NCI-H146 treated with DMSO at 0.1 percent for 48 hours (cell line): ENCODE measurements at regions not wholly inside any gene's neighbourhood (a gene's known extent, or its start where the extent isn't known, plus 50 kb on each side); places are given as distances from the start of the nearest gene placed in this dataset.

ENCODE experiments used
- DNase-seq: peaks from one replicate; lab custom pipeline; 2025; ENCODE audit not compliant: unreplicated experiment; lab: John Stamatoyannopoulos, UW

- no peak for DNase-seq
These were observed 307.2 kb upstream of the CAMK1G start for GRCh38 chr1:209276321-209276720.

- DNase-seq, result no peak
These were observed 305.9 kb upstream of the CAMK1G start for GRCh38 chr1:209277662-209278061.

GRCh38 chr1:209291715-209292114 is 291.8 kb upstream of the CAMK1G start:
- no peak for DNase-seq

GRCh38 chr1:209302779-209303568 is 280.5 kb upstream of the CAMK1G start:
- DNase-seq, result peak; percentile 50

- no peak for DNase-seq
These were observed 279.3 kb upstream of the CAMK1G start for GRCh38 chr1:209304166-209304565.

GRCh38 chr1:209305221-209305954 is 278.1 kb upstream of the CAMK1G start:
- DNase-seq, result no peak

- DNase-seq, result no peak
These were observed 275.7 kb upstream of the CAMK1G start for GRCh38 chr1:209307846-209308245.

- no peak for DNase-seq
These were observed 274.3 kb upstream of the CAMK1G start for GRCh38 chr1:209309198-209309597.

GRCh38 chr1:209311770-209312169 is 271.7 kb upstream of the CAMK1G start:
- no peak for DNase-seq

- DNase-seq, result no peak
These were observed 266.6 kb upstream of the CAMK1G start for GRCh38 chr1:209316929-209317328.

GRCh38 chr1:209318181-209319056 is 265.1 kb upstream of the CAMK1G start:
- DNase-seq, result no peak

- no peak for DNase-seq
These were observed 264.5 kb upstream of the CAMK1G start for GRCh38 chr1:209319057-209319432.

- no peak for DNase-seq
These were observed 264.0 kb upstream of the CAMK1G start for GRCh38 chr1:209319549-209319948.

GRCh38 chr1:209323743-209324142 is 259.8 kb upstream of the CAMK1G start:
- DNase-seq, result no peak

- DNase-seq, result no peak
These were observed 258.3 kb upstream of the CAMK1G start for GRCh38 chr1:209324901-209325871.

GRCh38 chr1:209326076-209326475 is 257.4 kb upstream of the CAMK1G start:
- no peak for DNase-seq

GRCh38 chr1:209326831-209327230 is 256.7 kb upstream of the CAMK1G start:
- DNase-seq, result no peak

GRCh38 chr1:209328196-209328595 is 255.3 kb upstream of the CAMK1G start:
- no peak for DNase-seq

- peak; percentile 6 for DNase-seq
These were observed 248.3 kb upstream of the CAMK1G start for GRCh38 chr1:209335178-209335577.

- no peak for DNase-seq
These were observed 242.4 kb upstream of the CAMK1G start for GRCh38 chr1:209341146-209341545.
